Astrocyte of the cerebellum (primary cell): ENCODE measurements at regions not wholly inside any gene's neighbourhood (a gene's known extent, or its start where the extent isn't known, plus 50 kb on each side); places are given as distances from the start of the nearest gene placed in this dataset.

ENCODE experiments used
- DNase-seq: peaks from one replicate; pipeline ENCODE4 v3.0.0-alpha.2; 2011; ENCODE audit warnings: low read depth
- H3K4me3 ChIP-seq: 2 replicates; pipeline ENCODE4 v1.5.1; 2011; ENCODE audit warnings: mild to moderate bottlenecking, low read depth, low read length, moderate library complexity
- CTCF ChIP-seq: IDR thresholded peaks from 2 replicates; pipeline ENCODE4 v1.5.1; 2012; ENCODE audit warnings: low read length, low read depth, moderate library complexity, mild to moderate bottlenecking; ENCODE audit errors: missing control alignments
- in situ Hi-C: cut with HindIII; loops from 2 replicates; pipeline ENCODE4 v1.10.0; 2017; ENCODE audit warnings: low sequenced_read_pairs

GRCh38 chr7:40945788-40946187 lies 757.1 kb downstream of the INHBA start:
- no peak for TF ChIP-seq CTCF
- no peak overlapping the region for H3K4me3 ChIP-seq
- in situ Hi-C loops, result no loop called here
- no peak for DNase-seq

- H3K4me3 ChIP-seq, result no peak overlapping the region
- no peak for DNase-seq
- in situ Hi-C loops, result no loop called here
- no peak for TF ChIP-seq CTCF
Observed at GRCh38 chr7:40944981-40945585, 757.8 kb downstream of the INHBA start.

- TF ChIP-seq CTCF, result no peak
- DNase-seq, result no peak
- in situ Hi-C loops, result no loop called here
- H3K4me3 ChIP-seq, result no peak overlapping the region
Observed at GRCh38 chr7:40937879-40938278, 765.0 kb downstream of the INHBA start.

GRCh38 chr7:40935435-40935834 lies 767.5 kb downstream of the INHBA start:
- no peak for DNase-seq
- in situ Hi-C loops, result no loop called here
- TF ChIP-seq CTCF, result no peak
- no peak overlapping the region for H3K4me3 ChIP-seq

GRCh38 chr7:40923626-40924025 lies 779.3 kb downstream of the INHBA start:
- no peak overlapping the region for H3K4me3 ChIP-seq
- no peak for DNase-seq
- in situ Hi-C loops, result no loop called here
- no peak for TF ChIP-seq CTCF

GRCh38 chr7:40922316-40922670 lies 780.6 kb downstream of the INHBA start:
- in situ Hi-C loops, result no loop called here
- DNase-seq, result no peak
- H3K4me3 ChIP-seq, result no peak overlapping the region
- TF ChIP-seq CTCF, result no peak
